WTC11 (cell line): ENCODE measurements at regions not wholly inside any gene's neighbourhood (a gene's known extent, or its start where the extent isn't known, plus 50 kb on each side); places are given as distances from the start of the nearest gene placed in this dataset.

Source experiments
- AR ChIP-seq: fragments of 250-450 bp; sonication (Bioruptor Pico); IDR thresholded peaks from 2 replicates; pipeline ENCODE4 v1.9.0; 2021; ENCODE audit warnings: mild to moderate bottlenecking
- CTCF ChIP-seq: fragments of 200-600 bp; IDR thresholded peaks from 2 replicates; pipeline ENCODE4 v1.8.0; 2022; ENCODE audit warnings: antibody characterized with exemption
- FOXP1 ChIP-seq: sonication (generic); formaldehyde crosslinking; IDR thresholded peaks from 2 replicates; pipeline ENCODE4 v1.8.0; 2022; ENCODE audit warnings: missing genetic modification reagents, mild to moderate bottlenecking, moderate library complexity, borderline replicate concordance
- FOXP4 ChIP-seq: sonication (generic); formaldehyde crosslinking; IDR thresholded peaks from 2 replicates; pipeline ENCODE4 v1.8.0; 2022; ENCODE audit warnings: mild to moderate bottlenecking, missing genetic modification reagents
- NFE2L1 ChIP-seq: sonication (generic); formaldehyde crosslinking; IDR thresholded peaks from 2 replicates; pipeline ENCODE4 v1.8.1; 2023; ENCODE audit warnings: missing genetic modification reagents
- ZNF232 ChIP-seq: sonication (generic); formaldehyde crosslinking; IDR thresholded peaks from 2 replicates; pipeline ENCODE4 v1.8.0; 2022; ENCODE audit warnings: mild to moderate bottlenecking, missing genetic modification reagents
- ZNF317 ChIP-seq: sonication (generic); formaldehyde crosslinking; IDR thresholded peaks from 2 replicates; pipeline ENCODE4 v1.8.1; 2023; ENCODE audit warnings: low read depth, mild to moderate bottlenecking, moderate library complexity, missing genetic modification reagents, borderline replicate concordance

GRCh38 chr10:80708185-80708584 lies 170.5 kb downstream of the SH2D4B start:
- TF ChIP-seq ZNF317 (CRISPR knock-in tag) (no peak), CTCF (no peak), NFE2L1 (CRISPR knock-in tag) (no peak), FOXP1 (CRISPR knock-in tag) (no peak), AR (no peak), FOXP4 (CRISPR knock-in tag) (no peak), ZNF232 (CRISPR knock-in tag) (no peak)
